CD4-positive, alpha-beta memory T cell (primary cell): ENCODE measurements at regions not wholly inside any gene's neighbourhood (a gene's known extent, or its start where the extent isn't known, plus 50 kb on each side); places are given as distances from the start of the nearest gene placed in this dataset.

ENCODE experiments used
- CTCF ChIA-PET: fragments of 350-600 bp; sonication (Branson Sonifier 250); formaldehyde crosslinking; loops from one replicate; lab custom pipeline; 2021; ENCODE audit warnings: inconsistent platforms; ENCODE audit not compliant: partially characterized antibody; lab: Charles Lee
- POLR2A ChIA-PET: fragments of 350-600 bp; sonication (Branson Sonifier 250); formaldehyde crosslinking; loops from one replicate; lab custom pipeline; 2021; ENCODE audit not compliant: partially characterized antibody; lab: Charles Lee
- DNase-seq, 5 donors: peaks; one replicate each; pipeline versions ENCODE4 v3.0.0 to v3.0.0-alpha.2; 2020 to 2022; ENCODE audit warnings: mixed read lengths in 1 of 5
- H3K27ac ChIP-seq: one replicate; pipeline ENCODE4 v1.7.0; 2013; ENCODE audit warnings: low read depth, low read length
- H3K27me3 ChIP-seq: 2 replicates; pipeline ENCODE4 v1.7.0; 2013; ENCODE audit warnings: mild to moderate bottlenecking, low read length, moderate library complexity; ENCODE audit not compliant: insufficient read depth
- H3K36me3 ChIP-seq: 2 replicates; pipeline ENCODE4 v1.7.0; 2013; ENCODE audit warnings: mild to moderate bottlenecking, low read length, moderate library complexity; ENCODE audit not compliant: insufficient read depth
- H3K4me1 ChIP-seq: 2 replicates; pipeline ENCODE4 v1.7.0; 2013; ENCODE audit warnings: mild to moderate bottlenecking, low read length, moderate library complexity; ENCODE audit not compliant: insufficient read depth
- H3K4me3 ChIP-seq, 2 donors: one replicate each; pipeline ENCODE4 v1.7.0; 2013; ENCODE audit warnings: low read length in 2 of 2, mild to moderate bottlenecking in 1 of 2
- H3K9me3 ChIP-seq, 2 donors: one replicate each; pipeline ENCODE4 v1.7.0; 2013; ENCODE audit warnings: low read length in 2 of 2, control low read depth in 1 of 2; ENCODE audit not compliant: control insufficient read depth in 1 of 2
- H3K27ac Mint-ChIP-seq, 7 donors: one replicate each; pipeline ENCODE4 v1.8.0; 2020 to 2021; ENCODE audit warnings: mixed read lengths in 7 of 7, mild to moderate bottlenecking in 6 of 7, inconsistent platforms in 3 of 7, moderate library complexity in 3 of 7
- H3K27me3 Mint-ChIP-seq, 2 donors: one replicate each; pipeline ENCODE4 v1.8.0; 2020 to 2021; ENCODE audit warnings: mixed read lengths in 2 of 2
- H3K36me3 Mint-ChIP-seq, 2 donors: one replicate each; pipeline ENCODE4 v1.8.0; 2020 to 2021; ENCODE audit warnings: mixed read lengths in 2 of 2, inconsistent platforms in 1 of 2, mild to moderate bottlenecking in 1 of 2
- H3K4me1 Mint-ChIP-seq, 4 donors: one replicate each; pipeline ENCODE4 v1.8.0; 2020 to 2021; ENCODE audit warnings: mixed read lengths in 4 of 4, mild to moderate bottlenecking in 1 of 4
- H3K4me3 Mint-ChIP-seq, 8 donors: one replicate each; pipeline ENCODE4 v1.8.0; 2020 to 2021; ENCODE audit warnings: mixed read lengths in 8 of 8, mild to moderate bottlenecking in 7 of 8, moderate library complexity in 6 of 8, inconsistent platforms in 3 of 8
- H3K9me3 Mint-ChIP-seq, 8 donors: one replicate each; pipeline ENCODE4 v1.8.0; 2020 to 2021; ENCODE audit warnings: mixed read lengths in 8 of 8, mild to moderate bottlenecking in 5 of 8, inconsistent platforms in 3 of 8, moderate library complexity in 1 of 8
- intact Hi-C: fragments of 100-400 bp; cut with micrococcal nuclease; formaldehyde crosslinking; loops from one replicate; pipeline ENCODE4 v1.15.1; 2023

DNA sequence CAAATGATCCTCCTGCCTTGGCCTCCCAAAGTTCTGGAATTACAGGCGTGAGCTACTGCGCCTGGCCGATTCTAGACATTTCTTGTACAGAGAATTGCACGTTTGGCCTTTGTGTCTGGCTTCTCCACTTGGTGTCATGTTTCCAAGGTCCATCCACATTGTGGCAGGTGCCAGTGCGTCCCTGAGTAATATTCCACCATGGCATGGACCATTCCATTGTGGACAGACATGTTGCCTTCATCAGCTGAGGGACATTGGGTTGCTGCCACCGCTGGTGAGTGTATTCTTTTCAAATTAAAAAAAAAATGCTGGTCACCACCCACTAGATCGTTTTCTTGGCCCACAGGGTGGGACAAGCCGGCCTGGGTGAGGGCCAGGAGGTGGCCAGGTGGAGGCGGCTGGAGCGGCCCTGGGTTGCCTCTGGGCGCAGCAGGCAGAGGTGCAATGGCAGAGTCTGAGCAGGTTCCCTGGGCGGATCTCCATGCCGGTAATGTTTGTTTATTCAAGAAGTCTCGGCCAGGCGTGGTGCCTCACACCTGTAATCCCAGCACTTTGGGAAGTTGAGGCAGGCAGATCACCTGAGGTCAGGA lies 274.1 kb downstream of the SEC14L1 start:
- Histone ChIP-seq H3K4me1 (peaks cover 85% of the 10 kb centered on the region), H3K4me3 (no peak overlapping the region), H3K27ac (no peak overlapping the region), H3K9me3 (no peaks in the 10 kb centered on the region), H3K27me3 (no peaks in the 10 kb centered on the region), H3K36me3 (peaks cover 7% of the 10 kb centered on the region)
- DNase-seq = no peak
- no peaks in the 10 kb centered on the region for H3K27me3 Mint-ChIP-seq
- peak overlapping the region in 5 of 7 donors; percentile 30 to 81 (median 59) for H3K27ac Mint-ChIP-seq
- peak overlapping the region in 1 of 8 donors; percentile 36 for H3K4me3 Mint-ChIP-seq
- CTCF ChIA-PET = interaction anchor here (0.7 to 10.4 kb wide), 5 partner anchors 14 to 84 kb away, joined by 3 to 81 read pairs (median 4); no protein-coding TSS in a partner anchor
- intact Hi-C loops = no loop called here
- peaks cover 19 to 30% of the 10 kb centered on the region in 2 donors for H3K36me3 Mint-ChIP-seq
- peaks cover 0 to 4% (median 0%) of the 10 kb centered on the region in 8 donors for H3K9me3 Mint-ChIP-seq
- POLR2A ChIA-PET = interaction anchor here (1.8 to 97.0 kb wide), 4 partner anchors 8 to 544 kb away, joined by 3 to 6031 read pairs (median 3020); partner anchors contain the start of gene TNRC6C
- peaks cover 38 to 87% (median 59%) of the 10 kb centered on the region in 4 donors for H3K4me1 Mint-ChIP-seq

DNA sequence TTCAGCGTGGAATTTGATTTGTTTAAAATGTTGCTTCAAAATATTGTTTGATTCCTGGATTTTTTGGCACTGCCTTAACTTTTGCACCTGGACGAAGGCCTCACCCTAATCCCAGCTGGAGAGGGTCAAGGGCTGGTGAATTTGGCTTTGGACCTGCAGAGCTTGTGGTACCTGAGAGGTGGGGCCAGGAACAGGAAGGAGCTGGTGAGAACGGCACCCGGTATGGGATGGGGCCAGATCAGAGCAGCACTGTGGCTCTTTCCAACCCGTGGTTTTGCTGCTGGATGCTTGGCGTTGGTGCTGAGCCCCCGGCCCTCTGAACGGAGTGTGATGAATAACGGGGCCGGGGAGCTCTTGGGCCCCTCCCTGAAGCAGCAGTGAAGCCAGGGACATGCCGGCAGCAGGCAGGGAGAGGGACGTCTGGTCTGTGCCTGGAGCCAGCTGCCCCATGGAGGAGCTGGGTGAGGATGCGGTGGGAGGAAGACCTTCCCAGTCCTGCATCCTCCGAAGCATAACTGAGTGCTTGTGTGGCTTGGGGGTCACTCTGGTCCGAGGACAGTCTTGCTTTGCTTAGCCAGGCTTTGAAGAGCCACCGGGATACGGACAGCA lies 275.4 kb downstream of the SEC14L1 start:
- Mint-ChIP-seq H3K27ac (peak overlapping the region; percentile 36 to 76 (median 60)), H3K9me3 (peaks cover 0 to 4% (median 0%) of the 10 kb centered on the region in 8 donors), H3K4me3 (peak overlapping the region in 7 of 8 donors; percentile 21 to 73 (median 54)), H3K4me1 (peaks cover 41 to 87% (median 59%) of the 10 kb centered on the region in 4 donors), H3K36me3 (peaks cover 14 to 34% of the 10 kb centered on the region in 2 donors), H3K27me3 (no peaks in the 10 kb centered on the region)
- Histone ChIP-seq H3K4me3 (no peak overlapping the region), H3K36me3 (peaks cover 12% of the 10 kb centered on the region), H3K9me3 (no peaks in the 10 kb centered on the region), H3K4me1 (peaks cover 85% of the 10 kb centered on the region), H3K27ac (peak overlapping the region; percentile 3), H3K27me3 (no peaks in the 10 kb centered on the region)
- intact Hi-C loops = no loop called here
- DNase-seq = no peak
- ChIA-PET POLR2A (interaction anchor here (0.9 to 97.0 kb wide), 5 partner anchors 9 to 542 kb away, joined by 3 to 6031 read pairs (median 8); partner anchors contain the start of gene TNRC6C), CTCF (interaction anchor here (0.8 to 10.4 kb wide), 5 partner anchors 9 to 85 kb away, joined by 3 to 81 read pairs (median 4); no protein-coding TSS in a partner anchor)

- peaks cover 85% of the 10 kb centered on the region for H3K4me1 ChIP-seq
- CTCF ChIA-PET = interaction anchor here (1.8 to 10.4 kb wide), 2 partner anchors 11 to 87 kb away, joined by 5 to 81 read pairs; no protein-coding TSS in a partner anchor
- Mint-ChIP-seq H3K9me3 (no peaks in the 10 kb centered on the region), H3K27ac (peak overlapping the region in 4 of 7 donors; percentile 48 to 75 (median 66)), H3K27me3 (no peaks in the 10 kb centered on the region), H3K36me3 (peaks cover 10 to 34% of the 10 kb centered on the region in 2 donors), H3K4me1 (peaks cover 40 to 79% (median 55%) of the 10 kb centered on the region in 4 donors), H3K4me3 (peak overlapping the region in 1 of 8 donors; percentile 38)
- H3K9me3 ChIP-seq = no peaks in the 10 kb centered on the region
- intact Hi-C loops = no loop called here
- H3K36me3 ChIP-seq = peaks cover 12% of the 10 kb centered on the region
- H3K27me3 ChIP-seq = no peaks in the 10 kb centered on the region
- no peak for DNase-seq
- no peak overlapping the region for H3K4me3 ChIP-seq
- POLR2A ChIA-PET = interaction anchor here (1.3 to 97.0 kb wide), 3 partner anchors 11 to 85 kb away, joined by 3 to 6031 read pairs (median 6031); no protein-coding TSS in a partner anchor
- H3K27ac ChIP-seq = no peak overlapping the region
Measured at GRCh38 chr17:77417575-77417974, 276.8 kb downstream of the SEC14L1 start.

DNA sequence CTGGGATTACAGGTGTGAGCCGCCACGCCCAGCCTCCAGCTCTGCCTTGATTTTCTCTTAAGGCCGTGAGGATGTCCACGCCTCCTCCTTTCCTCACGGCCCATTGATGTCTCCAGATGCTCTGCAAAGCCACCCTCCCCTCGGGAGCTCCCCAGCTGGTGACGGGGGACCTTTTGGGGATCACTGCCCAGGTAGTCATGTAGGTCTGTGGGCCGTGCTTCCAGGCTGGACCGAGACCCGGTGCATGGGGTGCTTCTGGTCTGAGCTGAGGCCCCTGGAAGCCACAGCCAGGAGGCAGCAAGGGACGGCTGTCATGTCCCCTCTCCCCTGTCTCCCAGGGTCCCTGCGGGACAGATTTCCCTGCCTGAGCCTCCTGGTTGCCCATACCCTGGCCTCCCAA lies 277.8 kb downstream of the SEC14L1 start:
- Histone ChIP-seq H3K4me3 (no peak overlapping the region), H3K27ac (no peak overlapping the region), H3K36me3 (peaks cover 12% of the 10 kb centered on the region), H3K27me3 (no peaks in the 10 kb centered on the region), H3K4me1 (peaks cover 83% of the 10 kb centered on the region), H3K9me3 (no peaks in the 10 kb centered on the region)
- intact Hi-C loops = no loop called here
- Mint-ChIP-seq H3K4me3 (no peak overlapping the region), H3K27me3 (no peaks in the 10 kb centered on the region), H3K36me3 (peaks cover under 1 to 24% of the 10 kb centered on the region in 2 donors), H3K9me3 (no peaks in the 10 kb centered on the region), H3K27ac (peak overlapping the region in 2 of 7 donors; percentile 24 to 25), H3K4me1 (peaks cover 32 to 79% (median 52%) of the 10 kb centered on the region in 4 donors)
- ChIA-PET POLR2A (interaction anchor here (0.6 to 97.0 kb wide), 5 partner anchors 12 to 140 kb away, joined by 3 to 6031 read pairs (median 4); no protein-coding TSS in a partner anchor), CTCF (interaction anchor here (1.2 to 10.4 kb wide), 3 partner anchors 10 to 88 kb away, joined by 3 to 81 read pairs (median 5); no protein-coding TSS in a partner anchor)
- DNase-seq = no peak

DNA sequence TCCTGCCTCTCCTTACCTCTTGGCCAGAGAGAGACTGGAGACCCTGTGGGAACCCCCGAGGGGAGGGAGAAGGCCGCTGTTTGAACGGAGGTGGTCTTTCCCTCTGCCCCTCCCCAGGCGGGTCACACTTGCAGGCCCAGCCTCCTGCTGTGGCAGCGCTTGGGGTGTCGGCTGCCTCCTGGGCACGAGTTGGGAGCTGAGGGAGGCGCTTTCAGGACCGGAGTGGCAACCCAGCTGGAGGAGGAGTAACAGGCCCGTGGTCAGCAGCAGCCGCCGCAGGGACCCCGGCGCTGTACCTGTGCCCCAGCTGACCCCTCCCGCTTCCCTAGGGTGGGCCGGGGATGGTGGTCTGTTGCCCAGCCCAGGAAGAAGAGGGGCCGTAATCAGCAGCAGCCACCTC lies 278.3 kb downstream of the SEC14L1 start:
- no peaks in the 10 kb centered on the region for H3K27me3 Mint-ChIP-seq
- DNase-seq = no peak
- no peaks in the 10 kb centered on the region for H3K27me3 ChIP-seq
- H3K4me1 ChIP-seq = peaks cover 86% of the 10 kb centered on the region
- peaks cover 0 to 24% of the 10 kb centered on the region in 2 donors for H3K36me3 Mint-ChIP-seq
- no peaks in the 10 kb centered on the region for H3K9me3 Mint-ChIP-seq
- H3K9me3 ChIP-seq = no peaks in the 10 kb centered on the region
- no peak overlapping the region for H3K4me3 ChIP-seq
- ChIA-PET POLR2A (interaction anchor here (0.6 to 97.0 kb wide), 7 partner anchors 12 to 140 kb away, joined by 3 to 6031 read pairs (median 6); no protein-coding TSS in a partner anchor), CTCF (interaction anchor here (1.2 to 10.4 kb wide), 3 partner anchors 10 to 88 kb away, joined by 3 to 81 read pairs (median 5); no protein-coding TSS in a partner anchor)
- intact Hi-C loops = no loop called here
- H3K27ac ChIP-seq = peak overlapping the region; percentile 64
- H3K27ac Mint-ChIP-seq = no peak overlapping the region
- H3K36me3 ChIP-seq = peaks cover 12% of the 10 kb centered on the region
- peak overlapping the region in 1 of 8 donors; percentile 7 for H3K4me3 Mint-ChIP-seq
- H3K4me1 Mint-ChIP-seq = peaks cover 33 to 83% (median 54%) of the 10 kb centered on the region in 4 donors

GRCh38 chr17:77419547-77420094 lies 278.9 kb downstream of the SEC14L1 start:
- H3K4me1 ChIP-seq = peaks cover 91% of the 10 kb centered on the region
- H3K9me3 ChIP-seq = no peaks in the 10 kb centered on the region
- no peak overlapping the region for H3K4me3 ChIP-seq
- H3K27ac Mint-ChIP-seq = peak overlapping the region; percentile 36 to 96 (median 94)
- ChIA-PET CTCF (interaction anchor here (1.3 to 3.1 kb wide), 4 partner anchors 9 to 89 kb away, joined by 4 to 21 read pairs (median 9); no protein-coding TSS in a partner anchor), POLR2A (interaction anchor here (0.6 to 97.0 kb wide), 6 partner anchors 12 to 95 kb away, joined by 3 to 6031 read pairs (median 19); no protein-coding TSS in a partner anchor)
- peak overlapping the region in 4 of 8 donors; percentile 10 to 78 (median 28) for H3K4me3 Mint-ChIP-seq
- no peaks in the 10 kb centered on the region for H3K27me3 ChIP-seq
- H3K27me3 Mint-ChIP-seq = no peaks in the 10 kb centered on the region
- peaks cover 34 to 85% (median 54%) of the 10 kb centered on the region in 4 donors for H3K4me1 Mint-ChIP-seq
- intact Hi-C loops = loop anchor here (2.0 kb wide), 1 partner anchor 15 kb away; no protein-coding TSS in a partner anchor
- no peaks in the 10 kb centered on the region for H3K9me3 Mint-ChIP-seq
- peak overlapping the region; percentile 64 for H3K27ac ChIP-seq
- no peak for DNase-seq
- H3K36me3 Mint-ChIP-seq = peaks cover 0 to 24% of the 10 kb centered on the region in 2 donors
- H3K36me3 ChIP-seq = peaks cover 12% of the 10 kb centered on the region
